GM12873 (cell line): ENCODE measurements at regions not wholly inside any gene's neighbourhood (a gene's known extent, or its start where the extent isn't known, plus 50 kb on each side); places are given as distances from the start of the nearest gene placed in this dataset.

ENCODE experiments used
- CTCF ChIP-seq: IDR thresholded peaks from 2 replicates; pipeline ENCODE4 v1.5.1; 2012; ENCODE audit warnings: low read depth, mild to moderate bottlenecking, moderate library complexity, low read length, control low read depth; ENCODE audit not compliant: insufficient read depth; ENCODE audit errors: missing control alignments

GRCh38 chr16:6258056-6258455 is 1074.6 kb upstream of the RBFOX1 start:
- no peak for TF ChIP-seq CTCF

- TF ChIP-seq CTCF = no peak
These were observed 1080.1 kb upstream of the RBFOX1 start for GRCh38 chr16:6252541-6252940.

- TF ChIP-seq CTCF = no peak
These were observed 1082.1 kb upstream of the RBFOX1 start for GRCh38 chr16:6250511-6250910.

- TF ChIP-seq CTCF = no peak
These were observed 1082.8 kb upstream of the RBFOX1 start for GRCh38 chr16:6249863-6250262.

GRCh38 chr16:6248199-6248598 is 1084.4 kb upstream of the RBFOX1 start:
- no peak for TF ChIP-seq CTCF

- TF ChIP-seq CTCF = no peak
These were observed 1084.9 kb upstream of the RBFOX1 start for GRCh38 chr16:6247775-6248174.

- TF ChIP-seq CTCF = no peak
These were observed 1085.5 kb upstream of the RBFOX1 start for GRCh38 chr16:6247150-6247549.
